ENCODE measurements at regions not wholly inside any gene's neighbourhood (a gene's known extent, or its start where the extent isn't known, plus 50 kb on each side); places are given as distances from the start of the nearest gene placed in this dataset.
"Not testable (repeated sequence)": the region's sequence is repeated elsewhere in the genome, so short reads cannot be mapped to it uniquely, and the experiment has no call there.

GRCh38 chr3:40923651-40924050, 275.7 kb upstream of the CTNNB1 start:
- in situ Hi-C loops (cut with HindIII; ENCODE audit: low sequenced_read_pairs) = no loop called here

DNA sequence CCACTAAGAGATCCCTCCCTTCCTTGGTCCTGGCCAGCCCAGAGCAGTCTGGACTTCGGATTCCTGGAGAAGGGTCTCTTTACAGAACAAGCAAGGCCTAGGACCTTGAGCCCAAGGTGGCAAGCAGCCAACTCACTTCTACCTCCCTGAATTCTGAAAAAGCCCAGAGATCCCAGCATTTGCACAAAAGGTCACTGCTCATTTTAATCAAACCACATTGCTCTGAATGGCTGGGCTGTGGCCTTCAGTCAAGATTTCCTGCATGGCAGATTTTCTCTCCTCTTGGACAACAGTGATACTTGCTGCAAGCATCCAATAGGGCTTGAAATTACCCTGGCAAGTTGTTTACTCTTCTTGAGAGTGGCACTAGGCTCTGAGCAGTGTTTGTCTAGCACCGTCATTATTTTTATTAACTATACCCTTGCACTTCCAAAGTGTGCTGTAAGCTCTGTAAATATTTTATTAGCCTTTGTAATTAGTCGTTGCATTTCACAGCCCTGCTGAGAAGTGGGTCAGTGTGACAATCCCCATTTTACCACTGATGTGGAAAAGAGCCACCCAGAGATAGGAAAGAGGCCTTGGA, 274.7 kb upstream of the CTNNB1 start:
- in situ Hi-C loops (cut with HindIII; ENCODE audit: low sequenced_read_pairs) = no loop called here

DNA sequence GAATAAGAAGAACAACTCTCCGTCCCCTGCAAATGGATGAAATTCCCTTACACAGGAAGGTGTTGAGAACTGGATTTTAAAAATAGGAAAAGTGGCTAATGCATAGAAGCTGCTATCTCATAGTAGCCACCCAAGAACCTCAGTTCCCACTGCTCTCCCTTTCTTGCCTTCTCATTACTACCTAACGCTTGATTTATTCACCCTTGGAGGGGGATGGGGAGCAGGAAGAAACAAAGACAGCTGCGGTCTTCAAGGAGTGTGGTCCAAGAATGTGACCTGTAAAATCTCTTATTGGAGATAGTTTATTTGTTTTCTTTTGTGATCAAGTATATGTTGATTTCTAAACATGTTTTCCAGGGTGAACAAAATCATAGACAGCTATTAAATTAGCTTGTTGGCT, 274.1 kb upstream of the CTNNB1 start:
- in situ Hi-C loops (cut with HindIII; ENCODE audit: low sequenced_read_pairs) = no loop called here

- in situ Hi-C loops (cut with HindIII; ENCODE audit: low sequenced_read_pairs) = no loop called here
Observed at GRCh38 chr3:40930131-40930538, 269.2 kb upstream of the CTNNB1 start.

DNA sequence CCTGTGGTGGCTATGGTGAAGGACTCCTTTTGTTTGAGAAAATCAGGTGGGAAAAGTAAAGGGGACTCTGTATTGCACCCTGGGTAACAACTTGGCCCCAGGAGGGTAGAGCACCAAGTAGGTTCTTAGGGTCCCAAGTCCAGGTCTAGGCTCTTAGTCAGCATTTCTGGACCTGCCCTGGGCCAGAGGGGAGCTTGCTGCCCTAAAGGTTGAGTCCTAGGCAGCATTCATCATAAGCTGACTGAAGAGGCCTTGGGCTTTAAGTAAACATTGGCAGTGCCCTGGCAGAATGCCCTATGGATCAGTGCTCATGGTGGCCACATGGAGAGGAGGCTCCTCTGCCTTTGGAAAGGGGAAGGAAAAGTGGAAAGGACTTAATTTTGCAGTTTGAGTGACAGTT, 268.5 kb upstream of the CTNNB1 start:
- in situ Hi-C loops (cut with HindIII; ENCODE audit: low sequenced_read_pairs) = no loop called here

DNA sequence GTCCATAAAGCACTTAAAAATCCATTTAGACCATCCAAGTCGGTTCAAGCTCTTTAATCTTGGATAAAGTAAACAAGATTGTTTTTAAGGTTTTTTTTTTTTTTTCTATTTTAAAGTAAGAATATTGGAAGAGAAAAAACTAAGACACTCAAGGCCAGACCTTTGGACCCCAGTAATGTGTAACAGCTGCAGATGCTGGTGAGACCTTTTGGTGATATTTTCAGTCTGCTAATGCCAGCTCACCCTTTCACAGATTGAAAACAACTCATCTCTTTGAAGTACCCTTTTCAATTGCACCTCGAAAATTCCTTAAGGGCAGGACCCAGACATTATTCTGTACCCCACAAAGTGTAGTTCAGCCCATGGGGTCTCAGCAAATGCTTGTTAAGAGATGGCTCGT, 260.7 kb upstream of the CTNNB1 start:
- in situ Hi-C loops (cut with HindIII; ENCODE audit: low sequenced_read_pairs) = loop anchor here (5.0 kb wide), 1 partner anchor 91 kb away; no protein-coding TSS in a partner anchor

GRCh38 chr3:40939030-40939740, 260.1 kb upstream of the CTNNB1 start:
- in situ Hi-C loops (cut with HindIII; ENCODE audit: low sequenced_read_pairs) = loop anchor here (5.0 kb wide), 1 partner anchor 92 kb away; no protein-coding TSS in a partner anchor

DNA sequence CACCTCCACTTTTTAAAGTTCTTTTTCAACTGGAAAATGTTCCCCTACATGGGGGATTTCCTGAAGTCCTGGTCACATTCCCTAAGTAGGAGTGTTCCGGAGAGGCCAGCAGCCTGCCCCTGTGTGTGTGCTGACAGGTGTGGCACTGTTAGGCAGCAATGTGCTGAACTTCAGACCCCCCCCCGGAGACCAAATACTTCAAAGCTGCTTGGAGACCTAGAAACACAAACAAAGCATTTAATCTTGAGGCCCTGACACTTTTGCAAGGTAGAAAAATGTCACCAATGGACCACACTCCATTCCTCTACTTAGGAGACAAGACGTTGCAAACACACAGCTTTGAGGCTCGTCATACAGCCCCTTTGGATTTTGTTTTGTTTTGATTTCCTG, 259.6 kb upstream of the CTNNB1 start:
- in situ Hi-C loops (cut with HindIII; ENCODE audit: low sequenced_read_pairs) = loop anchor here (5.0 kb wide), 1 partner anchor 92 kb away; no protein-coding TSS in a partner anchor

DNA sequence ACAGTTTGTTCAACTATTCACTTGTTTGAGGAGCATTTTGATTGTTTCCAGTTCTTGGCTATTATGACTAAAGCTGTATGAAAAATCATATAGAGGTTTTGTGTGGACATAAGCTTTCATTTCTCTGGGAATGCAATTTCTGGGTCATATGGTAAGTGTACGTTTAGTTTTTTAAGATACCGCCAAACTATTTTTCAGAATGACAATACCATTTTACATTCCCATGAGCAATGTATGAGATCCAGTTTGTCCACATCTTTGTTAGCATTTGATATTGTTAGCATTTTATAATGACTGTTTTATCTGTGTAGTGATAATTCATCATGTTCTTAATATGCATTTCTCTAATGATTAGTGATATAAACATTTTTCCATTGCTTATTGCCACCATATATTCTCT, 258.7 kb upstream of the CTNNB1 start:
- in situ Hi-C loops (cut with HindIII; ENCODE audit: low sequenced_read_pairs) = no loop called here

- in situ Hi-C loops (cut with HindIII; ENCODE audit: low sequenced_read_pairs) = not testable (repeated sequence)
Observed at GRCh38 chr3:40947022-40947421, 252.3 kb upstream of the CTNNB1 start.

GRCh38 chr3:40949347-40949746, 250.0 kb upstream of the CTNNB1 start:
- in situ Hi-C loops (cut with HindIII; ENCODE audit: low sequenced_read_pairs) = not testable (repeated sequence)

DNA sequence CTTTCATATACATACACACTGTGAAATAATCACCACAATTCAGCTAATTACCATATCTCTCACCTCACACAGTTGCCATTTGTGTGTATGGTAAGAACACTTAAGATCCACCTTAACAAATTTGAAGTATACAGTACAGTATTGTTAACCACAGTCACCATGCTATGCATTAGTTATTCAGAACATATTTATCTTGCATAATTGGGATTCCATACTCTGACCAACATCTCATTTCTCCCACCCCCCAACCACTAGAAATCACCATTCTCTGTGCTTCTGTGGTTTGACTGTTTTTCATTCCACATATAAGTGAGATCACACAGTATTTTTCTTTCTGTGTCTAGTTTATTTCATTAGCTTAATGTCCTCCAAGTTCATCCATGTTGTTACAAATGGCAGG, 247.7 kb upstream of the CTNNB1 start:
- in situ Hi-C loops (cut with HindIII; ENCODE audit: low sequenced_read_pairs) = no loop called here

DNA sequence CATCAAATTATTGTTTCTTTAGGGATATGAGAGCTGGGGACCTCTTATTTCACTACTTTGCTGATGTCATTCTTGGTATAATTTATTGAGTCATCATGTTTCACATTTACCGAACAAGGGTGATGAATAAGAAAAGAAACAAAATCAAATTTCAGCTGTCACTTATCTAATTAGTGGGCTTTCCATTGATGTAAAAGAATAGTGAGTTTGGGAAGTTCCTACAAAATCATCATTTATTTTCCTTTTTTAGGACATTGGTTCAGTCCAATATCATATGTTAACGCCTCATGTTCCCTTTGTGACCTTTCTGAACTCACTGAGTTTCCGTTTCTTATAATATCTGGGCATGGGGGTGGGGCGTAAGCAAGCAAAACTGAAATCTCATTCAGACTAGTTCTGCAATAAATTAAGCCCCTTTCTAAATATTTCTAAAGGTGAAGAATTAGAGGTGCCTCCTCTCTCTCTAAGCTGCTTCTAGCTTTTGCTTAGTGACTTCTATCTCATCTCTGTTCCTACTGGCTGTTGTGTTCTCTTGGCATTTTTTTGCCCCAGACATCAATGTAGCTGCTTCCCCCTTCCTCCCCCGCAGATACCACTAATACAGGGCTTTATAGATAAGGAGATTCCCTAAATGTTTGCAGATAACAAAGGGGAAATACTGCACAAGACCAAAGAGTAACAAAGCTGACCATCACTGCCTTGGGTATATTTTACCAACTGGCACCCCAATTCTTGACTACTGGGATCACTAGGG, 238.0 kb upstream of the CTNNB1 start:
- in situ Hi-C loops (cut with HindIII; ENCODE audit: low sequenced_read_pairs) = no loop called here

GRCh38 chr3:40962721-40963120, 236.6 kb upstream of the CTNNB1 start:
- in situ Hi-C loops (cut with HindIII; ENCODE audit: low sequenced_read_pairs) = no loop called here

GRCh38 chr3:40968666-40969065, 230.6 kb upstream of the CTNNB1 start:
- in situ Hi-C loops (cut with HindIII; ENCODE audit: low sequenced_read_pairs) = no loop called here

DNA sequence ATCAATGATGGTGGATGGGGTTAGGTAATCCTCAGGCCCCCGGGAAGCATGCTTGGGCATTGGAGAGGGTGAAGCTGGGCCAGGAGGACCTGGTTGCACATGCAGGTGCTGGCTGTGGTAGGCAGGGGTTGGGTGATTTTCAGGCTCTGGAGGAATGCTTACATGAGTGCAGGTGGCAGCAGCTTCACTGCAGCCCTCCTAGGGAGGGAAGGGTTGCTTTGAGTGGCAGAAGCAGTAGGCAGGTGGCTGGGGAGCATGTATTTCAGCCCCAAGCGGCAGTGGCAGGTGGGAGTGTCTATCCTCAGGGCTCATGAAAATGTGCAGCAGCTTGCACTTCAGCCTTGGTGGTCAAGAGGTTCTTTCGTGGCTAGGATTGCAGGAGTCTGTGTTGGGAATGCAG, 230.0 kb upstream of the CTNNB1 start:
- in situ Hi-C loops (cut with HindIII; ENCODE audit: low sequenced_read_pairs) = no loop called here

DNA sequence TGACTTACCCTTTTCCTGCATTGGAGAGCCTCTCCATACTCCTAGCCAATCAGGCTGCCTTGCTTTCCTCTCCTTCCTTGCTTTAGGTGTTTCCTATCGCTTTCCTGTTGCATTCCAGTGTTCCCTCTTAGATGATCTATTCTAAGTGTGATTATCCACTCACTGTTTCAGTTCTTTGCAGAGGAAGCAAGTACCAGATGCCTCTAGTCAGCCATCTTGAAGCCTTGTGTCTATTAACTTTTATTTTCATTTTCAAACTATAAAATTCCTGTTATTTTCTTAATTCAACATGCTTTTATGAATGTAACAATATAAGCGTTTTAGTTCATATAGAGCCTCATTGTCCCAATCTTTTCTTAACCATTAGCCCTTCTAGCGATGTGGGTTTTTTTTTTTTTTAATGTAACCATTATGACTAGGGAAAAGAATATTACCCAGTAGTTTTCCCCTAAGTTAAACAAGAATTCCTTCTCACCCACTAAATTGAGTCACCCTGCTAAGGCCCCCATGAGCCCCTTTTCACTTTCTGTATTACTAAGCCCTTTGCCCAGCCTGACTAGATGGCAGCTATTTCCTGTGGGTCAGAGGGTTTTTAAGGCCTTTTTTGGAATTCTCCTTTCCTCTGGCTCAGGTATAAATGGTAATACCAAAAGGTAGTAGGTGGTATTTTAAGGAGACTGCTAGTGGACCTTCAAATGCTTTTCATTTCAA, 229.4 kb upstream of the CTNNB1 start:
- in situ Hi-C loops (cut with HindIII; ENCODE audit: low sequenced_read_pairs) = no loop called here

GRCh38 chr3:40971191-40972168, 227.8 kb upstream of the CTNNB1 start:
- in situ Hi-C loops (cut with HindIII; ENCODE audit: low sequenced_read_pairs) = no loop called here

DNA sequence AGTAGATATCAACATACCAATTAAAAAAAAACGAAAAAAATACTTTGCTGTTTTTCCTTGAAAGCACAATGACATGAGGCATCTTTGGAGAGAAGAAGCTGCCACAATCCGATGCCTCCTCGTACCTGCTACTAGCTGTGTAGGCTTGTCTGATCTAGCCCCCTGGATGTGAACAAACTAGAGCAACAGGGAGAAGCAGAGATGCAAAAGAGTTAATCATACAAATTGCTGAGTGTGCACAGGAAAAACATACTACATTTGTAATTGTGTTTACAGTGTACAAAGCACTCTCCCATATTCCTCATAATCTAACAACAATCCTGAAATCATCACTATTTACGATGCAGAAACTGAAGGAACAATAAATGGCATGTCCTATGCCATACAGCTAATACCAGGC, 227.0 kb upstream of the CTNNB1 start:
- in situ Hi-C loops (cut with HindIII; ENCODE audit: low sequenced_read_pairs) = no loop called here

GRCh38 chr3:40973141-40973540, 226.2 kb upstream of the CTNNB1 start:
- in situ Hi-C loops (cut with HindIII; ENCODE audit: low sequenced_read_pairs) = no loop called here
